Ishikawa (cell line): ENCODE measurements at regions not wholly inside any gene's neighbourhood (a gene's known extent, or its start where the extent isn't known, plus 50 kb on each side); places are given as distances from the start of the nearest gene placed in this dataset.

Experiments used
- CEBPB ChIP-seq: IDR thresholded peaks from 2 replicates; pipeline ENCODE4 v1.6.1; 2012
- CREB1 ChIP-seq: IDR thresholded peaks from 2 replicates; pipeline ENCODE4 v1.6.1; 2012; ENCODE audit warnings: low read depth
- EGR1 ChIP-seq: IDR thresholded peaks from 2 replicates; pipeline ENCODE4 v1.6.1; 2012
- EP300 ChIP-seq: IDR thresholded peaks from 2 replicates; pipeline ENCODE4 v1.6.1; 2012; ENCODE audit warnings: borderline replicate concordance
- FOXM1 ChIP-seq: IDR thresholded peaks from 2 replicates; pipeline ENCODE4 v1.6.1; 2012; ENCODE audit warnings: low read depth, borderline replicate concordance
- NFIC ChIP-seq: IDR thresholded peaks from 2 replicates; pipeline ENCODE4 v1.6.1; 2012
- RAD21 ChIP-seq: IDR thresholded peaks from 2 replicates; pipeline ENCODE4 v1.6.1; 2012; ENCODE audit warnings: low read depth
- TAF1 ChIP-seq: IDR thresholded peaks from 2 replicates; pipeline ENCODE4 v1.6.1; 2012; ENCODE audit warnings: low read depth, mild to moderate bottlenecking
- TCF12 ChIP-seq: IDR thresholded peaks from 2 replicates; pipeline ENCODE4 v1.6.1; 2012; ENCODE audit warnings: low read depth
- TEAD4 ChIP-seq: IDR thresholded peaks from 2 replicates; pipeline ENCODE4 v1.6.1; 2012
- YY1 ChIP-seq: IDR thresholded peaks from 2 replicates; pipeline ENCODE4 v1.6.1; 2012; ENCODE audit warnings: low read depth
- ZBTB7A ChIP-seq: IDR thresholded peaks from 2 replicates; pipeline ENCODE4 v1.6.1; 2012; ENCODE audit warnings: low read depth
- TF ChIP-seq, protein P1 (sequence below): IDR thresholded peaks from 2 replicates; pipeline ENCODE4 v1.6.1; 2012
- TF ChIP-seq, protein P2 (sequence below): IDR thresholded peaks from 2 replicates; pipeline ENCODE4 v1.6.1; 2012
- TF ChIP-seq, protein P3 (sequence below): IDR thresholded peaks from 2 replicates; pipeline ENCODE4 v1.6.1; 2012; ENCODE audit warnings: low read depth, mild to moderate bottlenecking

DNA sequence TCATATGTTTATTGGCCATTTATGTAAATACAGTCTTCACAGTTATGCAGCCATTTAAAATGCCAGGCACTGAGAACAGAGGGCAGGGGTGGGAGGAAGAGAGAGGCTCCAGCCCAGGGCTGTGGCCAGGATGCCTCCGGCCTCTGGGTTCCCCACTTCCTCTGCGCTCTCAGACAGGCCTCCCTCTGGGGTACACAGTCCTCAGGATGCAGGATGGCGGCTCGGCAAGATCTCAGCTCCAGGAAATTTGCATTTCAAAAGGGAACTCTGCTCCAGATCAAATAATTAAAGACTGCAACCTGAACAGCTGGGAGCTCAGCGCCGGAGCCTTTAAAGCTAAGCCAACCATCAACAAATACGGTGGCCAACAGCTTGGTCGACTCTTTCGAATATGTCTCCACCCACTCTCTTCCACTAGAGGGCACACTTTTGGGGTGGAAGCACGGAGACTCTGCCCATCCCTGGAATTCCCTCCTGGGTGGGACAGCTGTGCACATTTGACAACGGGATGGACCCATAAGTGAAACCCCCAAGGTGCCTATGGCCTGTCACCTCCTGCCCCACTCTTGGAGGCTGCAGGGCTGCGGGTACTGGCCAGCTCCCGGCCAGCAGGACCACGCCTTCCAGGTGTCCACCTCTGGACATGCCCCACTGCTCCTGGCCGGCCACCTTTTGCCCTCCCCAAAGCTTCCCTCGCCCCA, 1044.7 kb downstream of the BRD1 start:
- TF ChIP-seq TAF1: no peak
- no peak for TF ChIP-seq RAD21
- no peak for TF ChIP-seq FOXM1
- TF ChIP-seq EGR1: no peak
- TF ChIP-seq, protein P1, sequence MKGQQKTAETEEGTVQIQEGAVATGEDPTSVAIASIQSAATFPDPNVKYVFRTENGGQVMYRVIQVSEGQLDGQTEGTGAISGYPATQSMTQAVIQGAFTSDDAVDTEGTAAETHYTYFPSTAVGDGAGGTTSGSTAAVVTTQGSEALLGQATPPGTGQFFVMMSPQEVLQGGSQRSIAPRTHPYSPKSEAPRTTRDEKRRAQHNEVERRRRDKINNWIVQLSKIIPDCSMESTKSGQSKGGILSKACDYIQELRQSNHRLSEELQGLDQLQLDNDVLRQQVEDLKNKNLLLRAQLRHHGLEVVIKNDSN: no peak
- no peak for TF ChIP-seq NFIC
- no peak for TF ChIP-seq TCF12
- TF ChIP-seq, protein P2, sequence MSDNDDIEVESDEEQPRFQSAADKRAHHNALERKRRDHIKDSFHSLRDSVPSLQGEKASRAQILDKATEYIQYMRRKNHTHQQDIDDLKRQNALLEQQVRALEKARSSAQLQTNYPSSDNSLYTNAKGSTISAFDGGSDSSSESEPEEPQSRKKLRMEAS: no peak
- no peak for TF ChIP-seq EP300
- no peak for TF ChIP-seq YY1
- no peak for TF ChIP-seq ZBTB7A
- no peak for TF ChIP-seq CEBPB
- no peak for TF ChIP-seq TEAD4

DNA sequence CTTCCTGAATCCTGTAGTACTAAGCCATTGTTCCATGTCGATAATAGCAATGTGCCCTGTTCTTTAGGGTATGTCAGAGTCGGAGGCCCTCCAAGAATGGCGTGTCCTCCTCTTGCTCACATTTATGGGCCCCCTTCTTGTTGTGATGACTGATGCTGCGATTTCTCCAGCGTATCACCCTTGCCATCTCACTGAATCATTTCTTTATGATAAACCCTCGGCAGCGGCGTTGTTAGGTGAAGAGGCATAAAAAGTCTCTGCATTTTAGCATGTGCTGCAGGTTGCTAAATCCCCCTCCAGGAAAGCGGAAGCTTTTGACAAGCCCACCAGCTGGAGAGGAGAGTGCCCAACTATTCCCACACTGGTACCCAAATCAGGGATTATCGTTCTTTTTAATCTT, 1045.3 kb downstream of the BRD1 start:
- no peak for TF ChIP-seq EP300
- no peak for TF ChIP-seq NFIC
- TF ChIP-seq TCF12: no peak
- no peak for TF ChIP-seq CEBPB
- no peak for TF ChIP-seq TAF1
- no peak for TF ChIP-seq YY1
- TF ChIP-seq, protein P2: no peak
- no peak for TF ChIP-seq RAD21
- no peak for TF ChIP-seq EGR1
- TF ChIP-seq, protein P3, sequence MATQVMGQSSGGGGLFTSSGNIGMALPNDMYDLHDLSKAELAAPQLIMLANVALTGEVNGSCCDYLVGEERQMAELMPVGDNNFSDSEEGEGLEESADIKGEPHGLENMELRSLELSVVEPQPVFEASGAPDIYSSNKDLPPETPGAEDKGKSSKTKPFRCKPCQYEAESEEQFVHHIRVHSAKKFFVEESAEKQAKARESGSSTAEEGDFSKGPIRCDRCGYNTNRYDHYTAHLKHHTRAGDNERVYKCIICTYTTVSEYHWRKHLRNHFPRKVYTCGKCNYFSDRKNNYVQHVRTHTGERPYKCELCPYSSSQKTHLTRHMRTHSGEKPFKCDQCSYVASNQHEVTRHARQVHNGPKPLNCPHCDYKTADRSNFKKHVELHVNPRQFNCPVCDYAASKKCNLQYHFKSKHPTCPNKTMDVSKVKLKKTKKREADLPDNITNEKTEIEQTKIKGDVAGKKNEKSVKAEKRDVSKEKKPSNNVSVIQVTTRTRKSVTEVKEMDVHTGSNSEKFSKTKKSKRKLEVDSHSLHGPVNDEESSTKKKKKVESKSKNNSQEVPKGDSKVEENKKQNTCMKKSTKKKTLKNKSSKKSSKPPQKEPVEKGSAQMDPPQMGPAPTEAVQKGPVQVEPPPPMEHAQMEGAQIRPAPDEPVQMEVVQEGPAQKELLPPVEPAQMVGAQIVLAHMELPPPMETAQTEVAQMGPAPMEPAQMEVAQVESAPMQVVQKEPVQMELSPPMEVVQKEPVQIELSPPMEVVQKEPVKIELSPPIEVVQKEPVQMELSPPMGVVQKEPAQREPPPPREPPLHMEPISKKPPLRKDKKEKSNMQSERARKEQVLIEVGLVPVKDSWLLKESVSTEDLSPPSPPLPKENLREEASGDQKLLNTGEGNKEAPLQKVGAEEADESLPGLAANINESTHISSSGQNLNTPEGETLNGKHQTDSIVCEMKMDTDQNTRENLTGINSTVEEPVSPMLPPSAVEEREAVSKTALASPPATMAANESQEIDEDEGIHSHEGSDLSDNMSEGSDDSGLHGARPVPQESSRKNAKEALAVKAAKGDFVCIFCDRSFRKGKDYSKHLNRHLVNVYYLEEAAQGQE: no peak
- no peak for TF ChIP-seq CREB1
- TF ChIP-seq FOXM1: no peak
- TF ChIP-seq, protein P1: no peak
- TF ChIP-seq TEAD4: no peak
- TF ChIP-seq ZBTB7A: no peak

DNA sequence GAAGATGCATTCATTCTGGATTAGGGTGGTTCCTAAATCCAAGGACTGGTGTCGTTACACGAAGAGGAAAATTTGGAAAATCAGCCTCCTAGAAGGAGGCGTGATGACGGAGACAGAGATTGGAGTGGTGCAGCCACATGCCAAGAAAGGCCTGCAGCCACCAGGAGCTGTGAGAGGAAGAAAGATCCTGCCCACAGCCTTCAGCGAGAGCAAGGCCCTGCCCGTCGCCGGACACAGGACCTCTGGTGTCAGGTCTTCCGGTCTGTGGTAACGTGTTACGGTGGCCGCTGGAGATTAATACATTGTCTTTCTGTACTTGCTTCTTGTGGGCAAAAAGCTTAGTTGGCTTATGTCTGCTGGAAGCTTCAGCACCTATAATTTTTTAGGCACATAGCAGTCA, 1045.8 kb downstream of the BRD1 start:
- TF ChIP-seq, protein P1: no peak
- TF ChIP-seq, protein P3: no peak
- no peak for TF ChIP-seq CEBPB
- TF ChIP-seq TEAD4: no peak
- no peak for TF ChIP-seq NFIC
- no peak for TF ChIP-seq RAD21
- TF ChIP-seq CREB1: no peak
- TF ChIP-seq FOXM1: no peak
- no peak for TF ChIP-seq TAF1
- TF ChIP-seq EP300: no peak
- TF ChIP-seq EGR1: no peak
- no peak for TF ChIP-seq YY1
- no peak for TF ChIP-seq TCF12

DNA sequence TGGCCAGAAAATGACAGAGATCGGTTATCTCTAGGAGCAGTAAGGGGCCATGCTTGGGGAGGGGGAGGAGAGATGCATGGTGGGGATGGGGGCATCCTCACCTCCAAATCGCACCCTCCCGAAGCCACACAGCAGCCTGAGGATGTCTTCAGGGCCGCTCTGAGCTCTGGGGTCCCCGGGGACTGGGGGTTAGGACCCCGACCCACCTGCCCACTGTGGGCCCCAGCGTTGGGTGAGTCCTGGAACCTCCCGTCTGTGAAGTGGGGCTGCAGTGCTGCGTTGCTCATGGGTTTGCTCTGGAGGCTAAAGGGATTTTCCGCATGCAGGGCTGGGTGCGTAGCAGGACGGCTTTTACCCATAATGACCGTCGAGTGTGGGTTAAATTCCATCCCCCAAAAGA, 1046.3 kb downstream of the BRD1 start:
- TF ChIP-seq TEAD4 (no peak), EP300 (no peak), RAD21 (no peak), CEBPB (no peak), TCF12 (no peak), CREB1 (no peak), FOXM1 (no peak), EGR1 (no peak), ZBTB7A (no peak), TAF1 (no peak), NFIC (no peak), YY1 (no peak)
- TF ChIP-seq, protein P3: no peak
- TF ChIP-seq, protein P2: no peak
- TF ChIP-seq, protein P1: no peak
